Karpas-422 (cell line): ENCODE measurements at regions not wholly inside any gene's neighbourhood (a gene's known extent, or its start where the extent isn't known, plus 50 kb on each side); places are given as distances from the start of the nearest gene placed in this dataset.

Source experiments
- DNase-seq: peaks from one replicate; pipeline ENCODE4 v3.0.0-alpha.2; 2015
- H2AFZ ChIP-seq: fragments of 200-600 bp; sonication (generic); 2 replicates; pipeline ENCODE4 v1.6.1; 2014; ENCODE audit warnings: antibody characterized with exemption, low read length, mixed read lengths
- H3K27ac ChIP-seq: fragments of 200-600 bp; sonication (generic); 2 replicates; pipeline ENCODE4 v1.5.1; 2014; ENCODE audit warnings: mild to moderate bottlenecking, low read length, moderate library complexity
- H3K27me3 ChIP-seq: fragments of 200-600 bp; sonication (generic); 2 replicates; pipeline ENCODE4 v1.6.1; 2014; ENCODE audit warnings: low read length, mixed read lengths
- H3K36me3 ChIP-seq: fragments of 200-600 bp; sonication (generic); 2 replicates; pipeline ENCODE4 v1.6.1; 2014; ENCODE audit warnings: low read length, mixed read lengths; ENCODE audit not compliant: insufficient read depth
- H3K4me1 ChIP-seq: fragments of 200-600 bp; sonication (generic); 2 replicates; pipeline ENCODE4 v1.6.1; 2014; ENCODE audit warnings: mild to moderate bottlenecking, low read length, mixed read lengths
- H3K4me2 ChIP-seq: fragments of 200-600 bp; sonication (generic); 2 replicates; pipeline ENCODE4 v1.6.1; 2014; ENCODE audit warnings: low read length, low read depth, mild to moderate bottlenecking; ENCODE audit not compliant: poor library complexity, severe bottlenecking
- H3K4me3 ChIP-seq: fragments of 200-600 bp; sonication (generic); 2 replicates; pipeline ENCODE4 v1.5.1; 2014; ENCODE audit warnings: mild to moderate bottlenecking, antibody characterized with exemption, low read length, mixed read lengths
- H3K79me2 ChIP-seq: fragments of 200-600 bp; sonication (generic); 2 replicates; pipeline ENCODE4 v1.6.1; 2014; ENCODE audit warnings: mild to moderate bottlenecking, low read length, mixed read lengths
- H3K9ac ChIP-seq: fragments of 200-600 bp; sonication (generic); 2 replicates; pipeline ENCODE4 v1.6.0; 2014; ENCODE audit warnings: low read length
- H3K9me2 ChIP-seq: fragments of 200-600 bp; sonication (generic), shearing (Covaris generic); replicated peaks from 2 replicates; pipeline ENCODE4 v1.6.0; 2014; ENCODE audit warnings: mild to moderate bottlenecking, low read length, moderate library complexity; ENCODE audit not compliant: insufficient read depth
- H3K9me3 ChIP-seq: fragments of 300-700, 200-600 bp; sonication (generic); 2 replicates; pipeline ENCODE4 v1.6.1; 2014; ENCODE audit warnings: low read length, mixed read lengths
- H4K20me1 ChIP-seq: fragments of 200-600 bp; sonication (generic); 2 replicates; pipeline ENCODE4 v1.6.1; 2014; ENCODE audit warnings: mild to moderate bottlenecking, antibody characterized with exemption, low read length, low read depth; ENCODE audit not compliant: insufficient read depth

DNA sequence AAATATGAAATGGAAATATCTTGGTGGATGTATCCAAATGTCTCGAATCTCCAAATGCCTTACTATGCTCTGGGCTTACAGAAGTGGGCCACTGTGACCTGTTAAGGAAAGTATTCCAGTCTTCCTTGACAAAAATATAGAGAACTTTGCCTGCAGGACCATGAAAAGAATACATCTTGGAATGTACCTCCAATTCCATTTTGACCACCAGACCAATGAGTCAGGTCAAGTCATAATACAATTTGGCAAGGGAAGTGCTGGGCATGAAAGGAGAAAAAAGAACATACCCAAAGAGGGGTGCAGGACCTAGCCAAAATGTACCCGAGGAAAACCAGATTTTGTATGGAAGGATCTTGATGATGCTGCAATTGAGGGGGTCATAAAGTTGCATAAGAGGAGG, 1153.7 kb upstream of the GOT2 start:
- Histone ChIP-seq H3K4me2 (no peak overlapping the region), H3K4me3 (no peak overlapping the region), H3K27me3 (no peaks in the 10 kb centered on the region), H3K27ac (no peak overlapping the region), H3K9me3 (peaks cover 6% of the 10 kb centered on the region; the same call in 1 of the 2 replicates), H2AFZ (no peak overlapping the region), H4K20me1 (no peaks in the 10 kb centered on the region), H3K9ac (no peak overlapping the region), H3K36me3 (no peaks in the 10 kb centered on the region), H3K9me2 (no peaks in the 10 kb centered on the region), H3K79me2 (no peaks in the 10 kb centered on the region), H3K4me1 (no peaks in the 10 kb centered on the region)
- DNase-seq = no peak

DNA sequence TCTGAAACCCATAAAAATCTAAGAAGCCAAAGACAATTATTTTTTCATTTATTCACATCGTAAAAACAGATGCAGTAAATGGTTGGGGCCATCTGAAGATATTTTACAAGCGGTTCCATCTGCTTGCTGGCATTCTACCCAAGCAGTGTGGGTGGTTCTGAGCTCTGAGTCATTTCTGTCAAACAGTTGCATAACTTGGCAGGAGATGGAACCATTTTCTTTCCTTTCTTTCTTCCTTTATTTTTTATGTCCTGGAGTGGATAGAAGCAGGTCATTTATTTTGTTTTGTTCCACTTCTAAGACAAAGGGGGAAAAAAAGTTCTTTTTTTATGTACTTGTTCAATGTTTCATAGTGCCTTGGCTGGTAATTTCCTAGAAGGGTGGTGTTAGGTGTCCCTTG, 1151.9 kb upstream of the GOT2 start:
- Histone ChIP-seq H3K9me3 (peaks cover 3% of the 10 kb centered on the region; the same call in 1 of the 2 replicates), H4K20me1 (no peaks in the 10 kb centered on the region), H3K9ac (no peak overlapping the region), H3K27me3 (no peaks in the 10 kb centered on the region), H2AFZ (no peak overlapping the region), H3K4me3 (no peak overlapping the region), H3K79me2 (no peaks in the 10 kb centered on the region), H3K4me1 (no peaks in the 10 kb centered on the region), H3K36me3 (no peaks in the 10 kb centered on the region), H3K4me2 (no peak overlapping the region), H3K27ac (no peak overlapping the region), H3K9me2 (no peaks in the 10 kb centered on the region)
- no peak for DNase-seq

DNA sequence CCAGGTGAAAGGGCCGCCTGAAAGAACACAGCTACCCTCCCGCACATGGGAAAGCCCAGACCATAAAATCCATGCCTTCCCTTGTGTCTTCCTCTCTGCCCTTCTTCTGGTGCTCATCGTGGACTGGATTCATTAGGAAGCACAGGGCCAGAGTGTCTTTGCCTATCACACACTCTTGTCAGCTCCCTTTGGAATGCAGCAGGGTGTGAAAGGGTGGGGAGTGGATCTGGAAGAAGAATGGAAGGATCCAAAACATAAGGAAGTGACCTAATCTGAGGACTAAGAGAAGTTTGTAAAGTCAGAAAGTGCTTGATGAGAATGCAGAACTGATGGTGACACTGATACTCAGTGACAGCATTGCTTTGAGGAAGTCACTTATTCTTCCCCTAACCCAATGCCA, 1147.3 kb upstream of the GOT2 start:
- Histone ChIP-seq H3K79me2 (no peaks in the 10 kb centered on the region), H3K27me3 (no peaks in the 10 kb centered on the region), H3K27ac (no peak overlapping the region), H3K9ac (no peak overlapping the region), H3K9me2 (no peaks in the 10 kb centered on the region), H3K4me3 (no peak overlapping the region), H3K4me1 (no peaks in the 10 kb centered on the region), H4K20me1 (no peaks in the 10 kb centered on the region), H3K36me3 (no peaks in the 10 kb centered on the region; the same call in 1 of the 2 replicates), H3K4me2 (no peak overlapping the region), H3K9me3 (peaks cover 3% of the 10 kb centered on the region; the same call in 1 of the 2 replicates), H2AFZ (no peak overlapping the region)
- DNase-seq = no peak

DNA sequence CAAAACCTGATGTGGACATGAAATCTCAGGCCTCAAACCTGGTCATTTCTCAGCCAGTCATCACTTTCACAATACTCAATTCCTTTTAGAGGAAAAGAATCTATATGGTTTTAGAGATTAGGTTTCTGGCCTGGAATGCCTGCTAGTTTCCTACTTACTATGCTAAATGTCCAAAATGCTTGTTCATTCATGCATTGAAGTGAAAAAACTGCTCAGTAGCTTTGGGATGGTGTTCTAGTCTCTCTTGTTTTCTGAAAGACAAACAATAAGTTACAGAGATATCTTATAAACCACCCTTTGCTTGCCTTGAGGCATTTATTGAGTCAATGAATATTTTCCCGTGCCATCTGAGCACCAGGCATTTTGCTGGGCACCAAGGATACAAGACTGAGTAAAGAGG, 1146.5 kb upstream of the GOT2 start:
- H3K9me2 ChIP-seq = no peaks in the 10 kb centered on the region
- DNase-seq = no peak
- no peaks in the 10 kb centered on the region for H3K79me2 ChIP-seq
- no peak overlapping the region for H3K4me3 ChIP-seq
- peaks cover 3% of the 10 kb centered on the region; the same call in 1 of the 2 replicates for H3K9me3 ChIP-seq
- no peaks in the 10 kb centered on the region for H4K20me1 ChIP-seq
- no peak overlapping the region for H3K9ac ChIP-seq
- H3K36me3 ChIP-seq = no peaks in the 10 kb centered on the region; the same call in 1 of the 2 replicates
- H3K27me3 ChIP-seq = no peaks in the 10 kb centered on the region
- H3K4me2 ChIP-seq = no peak overlapping the region
- H2AFZ ChIP-seq = no peak overlapping the region
- no peak overlapping the region for H3K27ac ChIP-seq
- no peaks in the 10 kb centered on the region for H3K4me1 ChIP-seq

DNA sequence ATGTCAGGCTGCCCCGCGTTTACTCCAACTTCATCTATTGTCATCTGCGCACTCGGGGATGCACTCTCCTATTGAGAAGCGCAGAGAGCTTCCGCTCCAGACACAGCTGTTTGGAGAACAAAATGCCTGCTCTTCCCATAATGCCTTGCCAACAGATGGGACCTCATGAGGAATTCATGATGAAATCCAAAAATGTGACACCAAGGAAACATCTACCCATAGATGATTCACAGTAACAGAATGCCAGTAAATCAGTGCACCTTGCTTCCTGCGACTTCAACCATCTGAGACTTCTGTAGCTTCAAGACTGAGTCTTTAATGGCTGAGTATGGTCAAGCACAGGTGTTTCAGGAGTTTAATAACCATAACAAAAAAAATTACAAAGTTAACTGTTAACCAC, 1144.9 kb upstream of the GOT2 start:
- Histone ChIP-seq H3K9me2 (no peaks in the 10 kb centered on the region), H2AFZ (no peak overlapping the region), H3K79me2 (no peaks in the 10 kb centered on the region), H3K4me2 (no peak overlapping the region), H3K9me3 (peaks cover 3% of the 10 kb centered on the region; the same call in 1 of the 2 replicates), H3K27me3 (no peaks in the 10 kb centered on the region), H3K27ac (no peak overlapping the region), H3K4me3 (no peak overlapping the region), H3K4me1 (no peaks in the 10 kb centered on the region), H4K20me1 (no peaks in the 10 kb centered on the region), H3K9ac (no peak overlapping the region), H3K36me3 (no peaks in the 10 kb centered on the region; the same call in 1 of the 2 replicates)
- no peak for DNase-seq

DNA sequence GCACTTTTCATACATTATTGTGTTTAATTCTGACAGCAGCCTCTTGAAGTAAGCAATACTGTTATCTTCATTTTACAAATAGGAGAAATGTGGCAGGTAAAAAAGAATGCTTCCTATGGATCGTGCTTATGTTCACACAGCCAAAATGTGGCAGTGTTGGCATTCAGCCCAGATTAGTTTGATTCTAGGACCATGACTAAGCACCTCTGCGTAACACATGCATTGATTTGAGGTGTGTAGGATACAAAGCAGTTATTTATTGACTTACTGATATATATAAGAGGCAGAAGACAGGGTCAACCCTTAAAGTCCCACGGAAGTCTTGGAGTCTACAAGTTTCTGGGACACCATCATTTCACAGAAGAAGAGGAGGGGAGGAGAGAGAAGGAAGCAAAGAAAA, 1144.4 kb upstream of the GOT2 start:
- Histone ChIP-seq H3K79me2 (no peaks in the 10 kb centered on the region), H3K9me2 (no peaks in the 10 kb centered on the region), H3K9me3 (peaks cover 3% of the 10 kb centered on the region; the same call in 1 of the 2 replicates), H4K20me1 (no peaks in the 10 kb centered on the region), H3K9ac (no peak overlapping the region), H3K27me3 (no peaks in the 10 kb centered on the region), H3K4me2 (no peak overlapping the region), H3K4me1 (no peaks in the 10 kb centered on the region), H3K36me3 (no peaks in the 10 kb centered on the region; the same call in 1 of the 2 replicates), H2AFZ (no peak overlapping the region), H3K4me3 (no peak overlapping the region), H3K27ac (no peak overlapping the region)
- DNase-seq = no peak

DNA sequence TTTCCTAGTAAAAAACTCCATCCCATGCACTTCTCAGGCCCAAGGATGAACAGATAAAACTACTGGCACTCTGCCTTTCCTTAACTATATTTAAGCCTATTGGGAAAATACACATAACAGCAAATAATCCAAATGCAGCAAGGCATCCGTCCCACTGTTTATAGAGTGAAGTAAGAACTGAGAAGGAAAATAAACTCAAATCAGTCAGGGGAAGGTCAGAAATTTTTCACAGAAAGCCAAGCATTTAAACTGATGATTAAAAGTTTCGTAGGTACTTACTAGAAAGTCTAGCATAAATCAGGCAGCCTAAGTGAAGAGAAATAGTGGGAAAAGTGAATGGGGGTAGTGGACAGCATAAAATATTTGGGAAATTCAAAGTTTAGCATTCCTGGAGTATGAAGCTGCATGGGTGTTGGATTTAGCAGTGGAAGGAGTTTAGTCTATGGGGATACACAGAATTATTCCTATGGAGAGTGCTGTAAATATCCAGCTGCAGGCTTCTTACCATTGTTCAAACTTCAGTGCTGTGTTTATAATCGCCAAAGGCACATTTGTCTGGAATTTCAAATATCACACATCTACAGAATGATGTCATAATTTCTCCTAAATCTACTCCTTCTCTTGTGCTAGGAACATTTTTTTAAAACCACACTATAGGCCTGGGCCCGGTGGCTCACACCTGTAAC, 1131.0 kb upstream of the GOT2 start:
- Histone ChIP-seq H3K79me2 (no peaks in the 10 kb centered on the region), H3K4me2 (no peak overlapping the region), H3K4me3 (no peak overlapping the region), H3K9me2 (no peaks in the 10 kb centered on the region), H3K4me1 (no peaks in the 10 kb centered on the region), H3K9me3 (no peaks in the 10 kb centered on the region), H3K9ac (no peak overlapping the region), H2AFZ (no peak overlapping the region), H3K36me3 (no peaks in the 10 kb centered on the region), H3K27ac (no peak overlapping the region), H3K27me3 (no peaks in the 10 kb centered on the region), H4K20me1 (no peaks in the 10 kb centered on the region)
- DNase-seq = no peak

DNA sequence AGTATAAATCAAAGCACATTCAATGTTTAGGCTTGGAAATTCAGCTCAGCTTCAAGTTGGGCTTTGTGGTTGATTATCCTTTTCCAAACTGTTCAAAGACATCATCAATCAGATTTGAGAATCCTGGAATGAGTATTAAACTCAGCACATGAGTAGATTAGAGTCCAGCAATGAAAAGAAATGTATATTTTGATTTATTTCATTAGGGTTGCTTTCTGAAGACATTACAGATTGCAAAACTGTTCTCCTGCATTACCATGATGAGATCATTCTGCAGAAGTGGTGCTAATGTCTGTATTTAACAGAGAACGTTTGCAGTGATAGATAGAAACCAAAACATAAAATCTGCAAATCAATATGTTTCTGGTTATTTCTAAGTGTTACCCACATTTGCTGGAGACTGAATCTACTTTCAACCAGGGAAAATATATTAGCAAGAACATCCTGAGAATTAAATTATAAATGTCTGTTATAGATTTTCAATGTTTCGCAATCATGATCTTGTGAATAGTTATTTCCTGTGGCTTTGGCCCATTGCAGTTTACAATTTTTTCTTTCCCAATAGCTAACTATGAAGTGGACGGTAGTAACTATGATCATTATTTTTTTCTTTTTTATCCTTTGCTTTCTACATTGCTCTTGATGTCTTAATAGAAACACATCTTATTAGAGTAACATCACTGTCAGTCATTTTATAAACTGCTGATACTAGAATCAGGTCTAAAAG, 1125.7 kb upstream of the GOT2 start:
- H4K20me1 ChIP-seq = no peaks in the 10 kb centered on the region
- H3K9me2 ChIP-seq = no peaks in the 10 kb centered on the region
- H3K27ac ChIP-seq = no peak overlapping the region
- no peak for DNase-seq
- H3K36me3 ChIP-seq = no peaks in the 10 kb centered on the region
- no peak overlapping the region for H3K9ac ChIP-seq
- H3K4me2 ChIP-seq = no peak overlapping the region
- H2AFZ ChIP-seq = no peak overlapping the region
- 0 out of 2 replicates have a peak, but pooled peaks cover 2% of the 10 kb centered on the region for H3K9me3 ChIP-seq
- no peaks in the 10 kb centered on the region for H3K79me2 ChIP-seq
- H3K27me3 ChIP-seq = no peaks in the 10 kb centered on the region
- H3K4me3 ChIP-seq = no peak overlapping the region
- H3K4me1 ChIP-seq = no peaks in the 10 kb centered on the region
